ENCODE measurements at regions not wholly inside any gene's neighbourhood (a gene's known extent, or its start where the extent isn't known, plus 50 kb on each side); places are given as distances from the start of the nearest gene placed in this dataset.

- Histone ChIP-seq H3K36me3 (no peaks in the 10 kb centered on the region), H3K27me3 (ENCODE audit: insufficient read depth, low read depth, severe bottlenecking) (no peaks in the 10 kb centered on the region), H3K9me3 (ENCODE audit: severe bottlenecking) (peaks cover 3% of the 10 kb centered on the region), H3K4me3 (ENCODE audit: low read depth, low read length) (no peak overlapping the region), H3K27ac (peak overlapping the region; percentile 79)
- peak; percentile 44; the same call in 1 of the 2 replicates for TF ChIP-seq CTCF (IDR thresholded peaks at IDR 0.05; ENCODE audit: low read depth, low read length)
- DNase-seq, result peak; percentile 33
These were observed 60.5 kb upstream of the TAB3 start for GRCh38 chrX:30949554-30949953.

DNA sequence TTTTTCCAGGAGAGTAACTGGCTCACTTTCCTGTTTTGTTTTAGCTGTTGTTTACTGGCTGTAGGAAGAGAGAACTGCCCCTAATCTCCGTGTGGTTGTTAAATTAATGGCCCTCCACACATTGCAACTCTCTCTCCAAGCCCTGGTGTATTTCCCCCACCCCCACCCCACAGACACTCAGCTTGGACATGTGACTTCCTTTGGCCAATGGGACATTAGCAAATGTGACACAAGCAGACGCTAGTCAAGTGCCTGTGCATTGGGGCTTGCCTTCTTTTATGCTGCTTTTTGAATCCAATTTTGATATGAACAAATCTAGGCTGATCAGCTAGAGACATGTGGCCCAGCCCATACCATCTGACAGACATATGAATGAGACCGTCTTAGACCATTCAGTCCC, 59.6 kb upstream of the TAB3 start:
- no peak for TF ChIP-seq CTCF (IDR thresholded peaks at IDR 0.05; ENCODE audit: low read depth, low read length)
- no peaks in the 10 kb centered on the region for H3K36me3 ChIP-seq
- no peaks in the 10 kb centered on the region for H3K27me3 ChIP-seq (ENCODE audit: insufficient read depth, low read depth, severe bottlenecking)
- peak overlapping the region; percentile 79 for H3K27ac ChIP-seq
- no peak overlapping the region for H3K4me3 ChIP-seq (ENCODE audit: low read depth, low read length)
- DNase-seq, result no peak
- H3K9me3 ChIP-seq (ENCODE audit: severe bottlenecking), result peaks cover 3% of the 10 kb centered on the region

GRCh38 chrX:30948051-30948450, 59.0 kb upstream of the TAB3 start:
- no peak for TF ChIP-seq CTCF (IDR thresholded peaks at IDR 0.05; ENCODE audit: low read depth, low read length)
- Histone ChIP-seq H3K27ac (no peak overlapping the region), H3K4me3 (ENCODE audit: low read depth, low read length) (no peak overlapping the region), H3K36me3 (no peaks in the 10 kb centered on the region), H3K9me3 (ENCODE audit: severe bottlenecking) (peaks cover 3% of the 10 kb centered on the region), H3K27me3 (ENCODE audit: insufficient read depth, low read depth, severe bottlenecking) (no peaks in the 10 kb centered on the region)
- DNase-seq, result no peak

- DNase-seq, result no peak
- no peaks in the 10 kb centered on the region for H3K36me3 ChIP-seq
- TF ChIP-seq CTCF (IDR thresholded peaks at IDR 0.05; ENCODE audit: low read depth, low read length), result no peak
- H3K27me3 ChIP-seq (ENCODE audit: insufficient read depth, low read depth, severe bottlenecking), result no peaks in the 10 kb centered on the region
- no peak overlapping the region for H3K4me3 ChIP-seq (ENCODE audit: low read depth, low read length)
- H3K9me3 ChIP-seq (ENCODE audit: severe bottlenecking), result peaks cover 3% of the 10 kb centered on the region
- H3K27ac ChIP-seq, result no peak overlapping the region
These were observed 54.9 kb upstream of the TAB3 start for GRCh38 chrX:30943984-30944383.

- TF ChIP-seq CTCF (IDR thresholded peaks at IDR 0.05; ENCODE audit: low read depth, low read length), result no peak
- H3K27me3 ChIP-seq (ENCODE audit: insufficient read depth, low read depth, severe bottlenecking), result no peaks in the 10 kb centered on the region
- no peak overlapping the region for H3K27ac ChIP-seq
- no peaks in the 10 kb centered on the region for H3K36me3 ChIP-seq
- no peak overlapping the region for H3K4me3 ChIP-seq (ENCODE audit: low read depth, low read length)
- peaks cover 1% of the 10 kb centered on the region for H3K9me3 ChIP-seq (ENCODE audit: severe bottlenecking)
- DNase-seq, result no peak
These were observed 52.8 kb upstream of the TAB3 start for GRCh38 chrX:30941898-30942297.

DNA sequence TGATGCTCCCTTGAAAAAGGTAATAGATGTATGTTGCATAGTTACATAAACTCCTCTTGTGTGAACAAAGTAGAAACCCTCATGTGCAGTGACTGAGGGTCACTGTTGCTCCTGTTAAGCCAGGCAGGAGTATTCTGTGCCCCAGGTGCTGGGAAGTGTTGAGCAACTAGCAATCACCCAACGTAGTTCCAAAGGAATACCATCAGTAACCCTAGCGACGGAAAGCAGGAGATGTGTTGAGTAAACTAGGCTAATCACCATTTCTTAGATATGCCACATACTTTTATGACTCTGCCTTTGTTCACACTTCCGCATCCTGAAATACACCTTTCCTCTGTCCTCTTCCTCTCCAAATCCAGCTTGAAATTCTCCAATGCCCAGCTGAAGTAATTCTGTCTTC, 50.9 kb upstream of the TAB3 start:
- Histone ChIP-seq H3K36me3 (no peaks in the 10 kb centered on the region), H3K4me3 (ENCODE audit: low read depth, low read length) (no peak overlapping the region), H3K27ac (no peak overlapping the region), H3K9me3 (ENCODE audit: severe bottlenecking) (no peaks in the 10 kb centered on the region), H3K27me3 (ENCODE audit: insufficient read depth, low read depth, severe bottlenecking) (no peaks in the 10 kb centered on the region)
- no peak for DNase-seq
- no peak for TF ChIP-seq CTCF (IDR thresholded peaks at IDR 0.05; ENCODE audit: low read depth, low read length)
